Aorta (tissue), 5 donors: ENCODE measurements at regions not wholly inside any gene's neighbourhood (a gene's known extent, or its start where the extent isn't known, plus 50 kb on each side); places are given as distances from the start of the nearest gene placed in this dataset.
"Not testable (repeated sequence)": the region's sequence is repeated elsewhere in the genome, so short reads cannot be mapped to it uniquely, and the experiment has no call there.

ENCODE experiments used
- ATAC-seq: fragments of 200-7000 bp; cut with Tn5 transposase; one replicate; pipeline ENCODE4 v1.9.1; 2022; ENCODE audit warnings: moderate library complexity; ENCODE audit not compliant: low FRiP score
- DNase-seq, 2 donors: peaks; one replicate each; pipeline ENCODE4 v3.0.0-alpha.2; 2020
- H3K27ac ChIP-seq, 2 donors: one replicate each; pipeline ENCODE4 v1.5.1; 2013; ENCODE audit warnings: low read length in 2 of 2, mild to moderate bottlenecking in 2 of 2, moderate library complexity in 2 of 2, control low read depth in 1 of 2, inconsistent platforms in 1 of 2, low read depth in 1 of 2
- H3K27me3 ChIP-seq, 2 donors: one replicate each; pipeline ENCODE4 v1.6.1; 2013; ENCODE audit warnings: control low read depth in 1 of 2, low read length in 1 of 2, mild to moderate bottlenecking in 1 of 2, moderate library complexity in 1 of 2; ENCODE audit not compliant: insufficient read depth in 2 of 2, control insufficient read depth in 1 of 2
- H3K36me3 ChIP-seq, 2 donors: one replicate each; pipeline ENCODE4 v1.6.1; 2013; ENCODE audit warnings: control low read depth in 1 of 2, low read length in 1 of 2, mild to moderate bottlenecking in 1 of 2; ENCODE audit not compliant: insufficient read depth in 2 of 2, control insufficient read depth in 1 of 2
- H3K4me1 ChIP-seq, 2 donors: one replicate each; pipeline ENCODE4 v1.6.1; 2013; ENCODE audit warnings: low read length in 2 of 2, control low read depth in 1 of 2, mild to moderate bottlenecking in 1 of 2, moderate library complexity in 1 of 2; ENCODE audit not compliant: insufficient read depth in 2 of 2, control insufficient read depth in 1 of 2
- H3K4me3 ChIP-seq, 2 donors: one replicate each; pipeline ENCODE4 v1.5.1; 2013; ENCODE audit warnings: low read length in 2 of 2, control low read depth in 1 of 2, mild to moderate bottlenecking in 1 of 2
- H3K9me3 ChIP-seq: one replicate; pipeline ENCODE4 v1.6.1; 2013; ENCODE audit warnings: mild to moderate bottlenecking, low read length; ENCODE audit not compliant: control insufficient read depth
- WGBS, 2 donors: extraction: QIAGEN DNeasy Blood & Tissue Kit; methylation state at CpG; one replicate each; pipeline ENCODE4 v1.1.7; 2013; 5-methylcytosine and 5-hydroxymethylcytosine counted together
- intact Hi-C, 2 donors: fragments of 100-400 bp; cut with DNase I; formaldehyde crosslinking; loops; one replicate each; pipeline versions ENCODE4 v1.14.2 to v1.15.0; 2022
- donor health status: healthy with polysubstance abuse.
- donor health status: Bipolar disorder and iron deficiency.
- donor health status: DM: no; HTN: no; CAD: no.
- donor health status: DM: no; HTN: no; CAD: no.
- donor health status: DM: yes; HTN: yes; CAD: no.

- DNase-seq (no peak), ATAC-seq (no peak)
- no peaks in the 10 kb centered on the region for H3K9me3 ChIP-seq
- no peak overlapping the region for H3K27ac ChIP-seq
- H3K4me1 ChIP-seq, result peaks cover 2 to 3% of the 10 kb centered on the region in 2 donors
- no peaks in the 10 kb centered on the region for H3K36me3 ChIP-seq
- H3K27me3 ChIP-seq, result no peaks in the 10 kb centered on the region
- H3K4me3 ChIP-seq, result no peak overlapping the region
- WGBS, 2 donors, result 97 to 98% methylated on average over 1 of the region's 1 CpG
- intact Hi-C loops, result loop anchor here in 1 of 2 donors (10.0 kb wide), 1 partner anchor 149 kb away; the partner anchor contains the start of gene RND3
Observed at GRCh38 chr2:150335596-150335995, 151.9 kb downstream of the RND3 start.

DNA sequence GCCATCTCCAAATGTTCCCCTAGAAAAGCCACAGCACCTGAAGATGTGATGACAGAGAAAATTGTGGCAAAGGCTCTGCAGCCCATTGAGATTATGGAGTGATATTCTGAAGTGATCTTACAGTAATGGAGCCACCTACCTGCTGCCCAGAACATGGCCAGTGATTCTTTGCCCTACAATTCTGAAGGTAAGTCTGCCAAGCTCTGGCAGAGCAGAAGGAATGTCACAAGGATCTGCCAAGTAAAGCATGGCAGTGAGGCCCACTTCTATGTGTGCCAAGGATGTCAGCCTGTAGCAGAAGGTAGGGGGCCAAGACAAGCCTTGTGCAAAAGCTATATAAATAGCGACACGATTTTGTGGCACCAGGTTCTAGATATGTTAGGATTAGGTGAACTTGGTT lies 155.1 kb downstream of the RND3 start:
- no peak overlapping the region for H3K4me3 ChIP-seq
- WGBS, 2 donors, result 0 to 6% methylated on average over 2 of the region's 2 CpGs
- H3K27ac ChIP-seq, result no peak overlapping the region
- intact Hi-C loops, result loop anchor here in 1 of 2 donors (10.0 kb wide), 1 partner anchor 152 kb away; the partner anchor contains the start of gene RND3
- H3K4me1 ChIP-seq, result no peaks in the 10 kb centered on the region
- DNase-seq (no peak), ATAC-seq (no peak)
- H3K27me3 ChIP-seq, result no peaks in the 10 kb centered on the region
- no peaks in the 10 kb centered on the region for H3K36me3 ChIP-seq
- H3K9me3 ChIP-seq, result no peaks in the 10 kb centered on the region

- intact Hi-C loops, result no loop called here
- no peak overlapping the region for H3K27ac ChIP-seq
Observed at GRCh38 chr2:150327564-150328489, 159.6 kb downstream of the RND3 start.

DNA sequence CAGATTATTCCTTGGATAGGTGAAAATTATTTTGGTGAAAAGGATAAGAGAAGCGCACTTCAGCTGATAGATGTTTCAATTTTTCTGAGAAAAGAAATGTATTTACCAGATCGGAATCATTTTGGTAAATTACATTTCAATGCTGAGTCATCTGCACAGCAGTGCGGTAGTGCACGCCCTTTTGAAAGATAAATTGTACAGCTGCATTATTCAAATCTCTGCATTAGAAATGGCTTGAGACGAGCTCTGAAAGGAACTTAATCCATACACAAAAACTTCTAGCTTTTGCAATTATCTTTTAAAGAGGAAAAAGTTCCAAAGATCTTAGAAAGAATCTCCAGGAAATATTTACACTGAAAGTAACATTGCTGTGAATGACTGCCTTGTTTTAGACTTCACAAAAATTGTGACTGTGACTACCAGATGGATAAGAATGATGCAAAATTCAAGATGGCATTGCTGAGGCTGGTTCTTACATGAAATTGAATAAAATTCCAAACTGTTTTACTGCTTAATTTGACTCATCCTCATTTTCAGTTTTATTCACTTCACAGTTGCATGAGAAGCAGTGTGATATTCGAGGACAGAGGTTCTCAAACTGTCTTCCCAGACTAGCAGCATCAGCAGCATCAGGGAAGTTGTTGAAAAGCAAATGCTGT lies 161.7 kb downstream of the RND3 start:
- intact Hi-C loops, result no loop called here
- DNase-seq (no peak), ATAC-seq (no peak)
- H3K27ac ChIP-seq, result no peak overlapping the region
- H3K4me3 ChIP-seq, result no peak overlapping the region
- WGBS, 2 donors, result 93 to 96% methylated on average over 6 of the region's 6 CpGs
- H3K36me3 ChIP-seq, result no peaks in the 10 kb centered on the region
- H3K4me1 ChIP-seq, result peaks cover 0 to 2% of the 10 kb centered on the region in 2 donors
- H3K27me3 ChIP-seq, result no peaks in the 10 kb centered on the region
- no peaks in the 10 kb centered on the region for H3K9me3 ChIP-seq

More at GRCh38 chr2:150327564-150328489, 159.6 kb downstream of the RND3 start:
- 66 to 68% methylated on average over 14 of the region's 14 CpGs for WGBS, 2 donors
- no peaks in the 10 kb centered on the region for H3K9me3 ChIP-seq
- H3K27me3 ChIP-seq, result no peaks in the 10 kb centered on the region
- DNase-seq (no peak), ATAC-seq (no peak)
- no peaks in the 10 kb centered on the region for H3K36me3 ChIP-seq
- no peak overlapping the region for H3K4me3 ChIP-seq
- H3K4me1 ChIP-seq, result no peaks in the 10 kb centered on the region

- H3K36me3 ChIP-seq, H3K9me3 ChIP-seq, H3K27me3 ChIP-seq, DNase-seq, intact Hi-C loops, H3K4me3 ChIP-seq, ATAC-seq, H3K4me1 ChIP-seq, H3K27ac ChIP-seq: not testable (repeated sequence)
Observed at GRCh38 chr2:150323071-150323470, 164.4 kb downstream of the RND3 start.

- WGBS, 2 donors, result 95% methylated on average over 1 of the region's 1 CpG
- Histone ChIP-seq H3K27me3 (no peaks in the 10 kb centered on the region), H3K36me3 (no peaks in the 10 kb centered on the region), H3K4me1 (peaks cover 0 to 5% of the 10 kb centered on the region in 2 donors), H3K27ac (no peak overlapping the region), H3K4me3 (no peak overlapping the region), H3K9me3 (no peaks in the 10 kb centered on the region)
- intact Hi-C loops, result no loop called here
- DNase-seq (no peak), ATAC-seq (no peak)
Observed at GRCh38 chr2:150320608-150321007, 166.9 kb downstream of the RND3 start.

- Histone ChIP-seq H3K36me3 (no peaks in the 10 kb centered on the region), H3K4me3 (no peak overlapping the region), H3K4me1 (peaks cover 0 to 5% of the 10 kb centered on the region in 2 donors), H3K27ac (no peak overlapping the region), H3K27me3 (no peaks in the 10 kb centered on the region), H3K9me3 (no peaks in the 10 kb centered on the region)
- intact Hi-C loops, result no loop called here
- no peak for DNase-seq
- WGBS, 2 donors, result 59 to 60% methylated on average over 4 of the region's 4 CpGs
- no peak for ATAC-seq
Observed at GRCh38 chr2:150319658-150320555, 167.6 kb downstream of the RND3 start.

GRCh38 chr2:150319085-150319484 lies 168.4 kb downstream of the RND3 start:
- ATAC-seq, result no peak
- intact Hi-C loops, result no loop called here
- Histone ChIP-seq H3K4me3 (no peak overlapping the region), H3K27ac (no peak overlapping the region), H3K27me3 (no peaks in the 10 kb centered on the region), H3K4me1 (peaks cover 0 to 5% of the 10 kb centered on the region in 2 donors), H3K36me3 (no peaks in the 10 kb centered on the region), H3K9me3 (no peaks in the 10 kb centered on the region)
- no peak for DNase-seq
- 94 to 96% methylated on average over 4 of the region's 4 CpGs for WGBS, 2 donors
